ENCODE measurements at regions not wholly inside any gene's neighbourhood (a gene's known extent, or its start where the extent isn't known, plus 50 kb on each side); places are given as distances from the start of the nearest gene placed in this dataset.

- no peaks in the 10 kb centered on the region for H3K27me3 Mint-ChIP-seq (ENCODE audit: insufficient read depth, unreplicated experiment)
- H3K27ac Mint-ChIP-seq (ENCODE audit: unreplicated experiment) = no peak overlapping the region
- peak in 1 of 2 experiments; percentile 3 for DNase-seq
- ChIA-PET POLR2A (no interaction called here), CTCF (no interaction called here)
- no peaks in the 10 kb centered on the region for H3K27me3 ChIP-seq (replicated peaks; ENCODE audit: control insufficient read depth, insufficient read depth, low read length)
- TF ChIP-seq, protein P1, sequence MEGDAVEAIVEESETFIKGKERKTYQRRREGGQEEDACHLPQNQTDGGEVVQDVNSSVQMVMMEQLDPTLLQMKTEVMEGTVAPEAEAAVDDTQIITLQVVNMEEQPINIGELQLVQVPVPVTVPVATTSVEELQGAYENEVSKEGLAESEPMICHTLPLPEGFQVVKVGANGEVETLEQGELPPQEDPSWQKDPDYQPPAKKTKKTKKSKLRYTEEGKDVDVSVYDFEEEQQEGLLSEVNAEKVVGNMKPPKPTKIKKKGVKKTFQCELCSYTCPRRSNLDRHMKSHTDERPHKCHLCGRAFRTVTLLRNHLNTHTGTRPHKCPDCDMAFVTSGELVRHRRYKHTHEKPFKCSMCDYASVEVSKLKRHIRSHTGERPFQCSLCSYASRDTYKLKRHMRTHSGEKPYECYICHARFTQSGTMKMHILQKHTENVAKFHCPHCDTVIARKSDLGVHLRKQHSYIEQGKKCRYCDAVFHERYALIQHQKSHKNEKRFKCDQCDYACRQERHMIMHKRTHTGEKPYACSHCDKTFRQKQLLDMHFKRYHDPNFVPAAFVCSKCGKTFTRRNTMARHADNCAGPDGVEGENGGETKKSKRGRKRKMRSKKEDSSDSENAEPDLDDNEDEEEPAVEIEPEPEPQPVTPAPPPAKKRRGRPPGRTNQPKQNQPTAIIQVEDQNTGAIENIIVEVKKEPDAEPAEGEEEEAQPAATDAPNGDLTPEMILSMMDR (IDR thresholded peaks at IDR 0.05; ENCODE audit: insufficient read depth in 1 of 2, low read depth in 1 of 2, low read length in 1 of 2, severe bottlenecking in 1 of 2, unreplicated experiment in 1 of 2) = no peak
- intact Hi-C loops (cut with micrococcal nuclease; ENCODE audit: unreplicated experiment) = no loop called here
- BruUV-seq (replicated peaks) = no TSS peak
- H3K4me3 ChIP-seq (ENCODE audit: low read depth, low read length) = no peak overlapping the region
- no peaks in the 10 kb centered on the region for H3K4me1 Mint-ChIP-seq (ENCODE audit: low read depth, unreplicated experiment)
- H3K4me3 Mint-ChIP-seq (ENCODE audit: unreplicated experiment) = no peak overlapping the region
- no peaks in the 10 kb centered on the region for H3K4me1 ChIP-seq
- H3K36me3 Mint-ChIP-seq (ENCODE audit: insufficient read depth, unreplicated experiment) = no peaks in the 10 kb centered on the region
- H3K36me3 ChIP-seq (ENCODE audit: control insufficient read depth, insufficient read depth, low read length) = no peaks in the 10 kb centered on the region
- H3K9me3 Mint-ChIP-seq (ENCODE audit: unreplicated experiment) = no peaks in the 10 kb centered on the region
- H3K9me3 ChIP-seq = no peaks in the 10 kb centered on the region
These were observed 975.6 kb downstream of the NCAM2 start for GRCh38 chr21:21973806-21974205.

DNA sequence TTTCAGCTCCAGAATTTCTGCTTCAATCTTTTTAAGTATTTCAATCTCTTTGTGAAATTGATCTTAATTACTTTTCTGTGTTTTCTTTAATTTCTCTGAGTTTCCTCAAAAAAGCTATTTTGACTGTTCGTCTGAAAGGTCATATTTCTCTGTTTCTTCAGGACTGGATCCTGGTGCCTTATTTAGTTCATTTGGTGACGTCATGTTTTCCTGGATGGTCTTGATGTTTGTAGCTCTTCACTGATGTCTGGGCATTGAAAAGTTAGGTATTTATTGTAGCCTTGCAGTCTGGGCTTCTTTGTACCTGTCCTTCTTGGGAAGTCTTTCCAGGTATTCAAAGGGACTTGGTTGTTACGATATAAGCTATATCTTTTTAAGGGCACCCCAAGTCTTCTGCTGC, 998.7 kb downstream of the NCAM2 start:
- H3K4me3 ChIP-seq (ENCODE audit: low read depth, low read length) = no peak overlapping the region
- CTCF ChIA-PET = no interaction called here
- DNase-seq = no peak
- TF ChIP-seq, protein P1 (IDR thresholded peaks at IDR 0.05; ENCODE audit: insufficient read depth in 1 of 2, low read depth in 1 of 2, low read length in 1 of 2, severe bottlenecking in 1 of 2, unreplicated experiment in 1 of 2) = no peak
- H3K27ac Mint-ChIP-seq (ENCODE audit: unreplicated experiment) = no peak overlapping the region
- no peaks in the 10 kb centered on the region for H3K36me3 Mint-ChIP-seq (ENCODE audit: insufficient read depth, unreplicated experiment)
- H3K9me3 Mint-ChIP-seq (ENCODE audit: unreplicated experiment) = peaks cover 16% of the 10 kb centered on the region
- H3K27me3 Mint-ChIP-seq (ENCODE audit: insufficient read depth, unreplicated experiment) = no peaks in the 10 kb centered on the region
- POLR2A ChIA-PET = interaction anchor here (0.6 kb wide), 1 partner anchor 19 kb away, joined by 3 read pairs; no protein-coding TSS in a partner anchor
- H3K4me3 Mint-ChIP-seq (ENCODE audit: unreplicated experiment) = no peak overlapping the region
- H3K4me1 Mint-ChIP-seq (ENCODE audit: low read depth, unreplicated experiment) = peaks cover 6% of the 10 kb centered on the region
- H3K36me3 ChIP-seq (ENCODE audit: control insufficient read depth, insufficient read depth, low read length) = no peaks in the 10 kb centered on the region
- BruUV-seq (replicated peaks) = no TSS peak
- no peaks in the 10 kb centered on the region for H3K9me3 ChIP-seq
- H3K27me3 ChIP-seq (replicated peaks; ENCODE audit: control insufficient read depth, insufficient read depth, low read length) = no peaks in the 10 kb centered on the region
- intact Hi-C loops (cut with micrococcal nuclease; ENCODE audit: unreplicated experiment) = no loop called here
- H3K4me1 ChIP-seq = peaks cover 11% of the 10 kb centered on the region; the same call in 1 of the 2 replicates

GRCh38 chr21:21997390-21998333, 999.5 kb downstream of the NCAM2 start:
- intact Hi-C loops (cut with micrococcal nuclease; ENCODE audit: unreplicated experiment) = no loop called here
- CTCF ChIA-PET = no interaction called here
- H3K9me3 ChIP-seq = no peaks in the 10 kb centered on the region
- Mint-ChIP-seq H3K9me3 (ENCODE audit: unreplicated experiment) (peaks cover 19% of the 10 kb centered on the region), H3K36me3 (ENCODE audit: insufficient read depth, unreplicated experiment) (no peaks in the 10 kb centered on the region), H3K4me3 (ENCODE audit: unreplicated experiment) (no peak overlapping the region), H3K4me1 (ENCODE audit: low read depth, unreplicated experiment) (peaks cover 6% of the 10 kb centered on the region), H3K27ac (ENCODE audit: unreplicated experiment) (no peak overlapping the region), H3K27me3 (ENCODE audit: insufficient read depth, unreplicated experiment) (no peaks in the 10 kb centered on the region)
- POLR2A ChIA-PET = no interaction called here
- H3K36me3 ChIP-seq (ENCODE audit: control insufficient read depth, insufficient read depth, low read length) = no peaks in the 10 kb centered on the region
- TF ChIP-seq, protein P1 (IDR thresholded peaks at IDR 0.05; ENCODE audit: insufficient read depth in 1 of 2, low read depth in 1 of 2, low read length in 1 of 2, severe bottlenecking in 1 of 2, unreplicated experiment in 1 of 2) = no peak
- no TSS peak for BruUV-seq (replicated peaks)
- peak; percentile 30 to 43 for DNase-seq
- peaks cover 11% of the 10 kb centered on the region; the same call in 1 of the 2 replicates for H3K4me1 ChIP-seq
- H3K4me3 ChIP-seq (ENCODE audit: low read depth, low read length) = no peak overlapping the region
- no peaks in the 10 kb centered on the region for H3K27me3 ChIP-seq (replicated peaks; ENCODE audit: control insufficient read depth, insufficient read depth, low read length)

Measured in Caco-2 (cell line).